Mucosa of stomach (tissue), 1 donor: ENCODE measurements at regions not wholly inside any gene's neighbourhood (a gene's known extent, or its start where the extent isn't known, plus 50 kb on each side); places are given as distances from the start of the nearest gene placed in this dataset.

ENCODE experiments used
- H3K27me3 ChIP-seq: one replicate; pipeline ENCODE4 v1.7.0; 2013; ENCODE audit warnings: mild to moderate bottlenecking, low read length; ENCODE audit not compliant: control insufficient read depth, insufficient read depth
- H3K36me3 ChIP-seq: one replicate; pipeline ENCODE4 v1.7.0; 2013; ENCODE audit warnings: low read length; ENCODE audit not compliant: control insufficient read depth, insufficient read depth
- H3K4me1 ChIP-seq: one replicate; pipeline ENCODE4 v1.7.0; 2013; ENCODE audit warnings: mild to moderate bottlenecking, low read length; ENCODE audit not compliant: control insufficient read depth, insufficient read depth
- H3K4me3 ChIP-seq: one replicate; pipeline ENCODE4 v1.7.0; 2013; ENCODE audit warnings: low read length
- H3K9ac ChIP-seq: one replicate; pipeline ENCODE4 v1.7.0; 2013; ENCODE audit warnings: mild to moderate bottlenecking, low read length, moderate library complexity
- H3K9me3 ChIP-seq: one replicate; pipeline ENCODE4 v1.7.0; 2013; ENCODE audit warnings: mild to moderate bottlenecking, low read length, moderate library complexity; ENCODE audit not compliant: control insufficient read depth
- donor health status: Pancreatic carcinoma.

DNA sequence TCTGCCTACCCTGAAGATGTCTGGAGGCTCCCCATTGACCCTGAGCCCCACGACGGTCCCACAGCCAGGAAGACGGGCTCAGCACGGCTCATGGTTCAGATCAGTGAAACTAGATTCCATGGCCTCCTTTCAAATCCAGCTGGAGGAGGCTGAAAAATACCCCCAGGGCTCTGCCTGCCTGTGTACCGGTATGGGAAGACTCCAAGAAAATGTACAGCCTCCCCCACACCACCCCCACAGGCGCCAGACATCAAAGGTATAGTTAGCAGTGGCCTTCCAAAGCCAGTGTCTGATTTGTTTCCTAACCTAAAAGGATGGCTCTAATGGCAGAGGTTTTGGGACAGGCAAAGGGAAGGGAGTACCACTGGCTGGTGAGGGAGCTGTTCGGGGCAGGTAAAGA is 86.2 kb upstream of the SNAP25 start:
- Histone ChIP-seq H3K9ac (no peak overlapping the region), H3K9me3 (no peaks in the 10 kb centered on the region), H3K36me3 (no peaks in the 10 kb centered on the region), H3K27me3 (no peaks in the 10 kb centered on the region), H3K4me3 (no peak overlapping the region), H3K4me1 (peaks cover 7% of the 10 kb centered on the region)

DNA sequence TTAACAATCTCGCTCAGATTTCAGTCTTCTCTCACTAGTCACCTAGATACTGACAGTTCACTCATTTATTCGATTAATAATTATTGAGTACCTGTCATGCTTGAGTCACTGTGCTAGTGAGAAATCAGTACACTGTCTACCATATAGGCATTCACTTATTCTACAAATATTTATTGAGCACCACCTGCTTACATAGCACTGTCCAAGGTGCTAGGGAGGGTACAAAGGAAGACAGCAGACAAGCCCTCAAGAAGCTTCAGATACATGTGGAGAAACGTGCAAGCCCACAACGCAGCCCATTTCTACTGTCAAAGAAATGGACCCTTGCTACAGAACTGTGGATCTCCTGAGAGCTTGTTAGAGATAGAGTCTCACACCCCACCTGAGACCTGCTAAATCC is 85.1 kb upstream of the SNAP25 start:
- H3K9me3 ChIP-seq = no peaks in the 10 kb centered on the region
- no peaks in the 10 kb centered on the region for H3K27me3 ChIP-seq
- H3K36me3 ChIP-seq = no peaks in the 10 kb centered on the region
- H3K4me3 ChIP-seq = no peak overlapping the region
- H3K4me1 ChIP-seq = peaks cover 7% of the 10 kb centered on the region
- no peak overlapping the region for H3K9ac ChIP-seq

DNA sequence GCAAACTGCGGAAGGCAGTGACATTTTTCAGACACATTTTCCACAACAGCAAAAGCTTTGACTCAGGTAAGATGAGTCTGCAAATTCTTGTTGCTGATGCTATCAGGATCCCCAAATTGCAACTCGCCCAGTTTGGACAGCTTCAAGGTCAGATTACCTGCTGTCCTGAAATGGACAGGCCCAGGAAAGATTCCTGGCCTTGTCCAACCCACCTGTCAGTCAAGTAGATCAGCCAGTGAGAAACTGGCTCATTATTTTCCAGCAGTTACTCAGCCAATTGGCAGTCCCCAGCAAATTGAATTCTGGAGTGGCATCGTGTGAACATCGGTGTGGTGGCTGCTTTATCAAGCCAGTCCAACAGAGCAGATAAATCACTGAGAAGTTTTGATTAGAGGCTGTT is 84.5 kb upstream of the SNAP25 start:
- H3K36me3 ChIP-seq = no peaks in the 10 kb centered on the region
- H3K9ac ChIP-seq = no peak overlapping the region
- H3K4me3 ChIP-seq = no peak overlapping the region
- no peaks in the 10 kb centered on the region for H3K9me3 ChIP-seq
- H3K4me1 ChIP-seq = peaks cover 7% of the 10 kb centered on the region
- H3K27me3 ChIP-seq = no peaks in the 10 kb centered on the region

DNA sequence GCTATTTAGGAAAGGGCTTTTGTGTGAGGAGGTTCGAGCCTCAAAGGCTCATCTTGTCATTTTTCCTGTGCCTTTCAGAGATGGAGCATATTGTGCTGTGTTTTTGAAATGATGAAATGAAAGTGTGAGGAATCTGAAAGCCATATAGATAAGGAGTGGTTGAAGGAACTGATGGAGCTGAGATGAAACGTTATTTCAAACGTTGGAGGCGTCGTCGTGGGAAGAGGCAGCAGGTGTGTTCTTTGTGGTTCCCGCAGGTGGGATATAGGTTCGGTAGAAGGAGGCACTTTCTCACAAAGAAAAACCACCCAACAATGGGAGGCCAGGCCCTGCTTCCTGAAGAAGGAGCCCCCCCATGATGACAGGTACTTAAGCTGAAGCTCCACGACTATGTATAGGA is 83.2 kb upstream of the SNAP25 start:
- H3K27me3 ChIP-seq = no peaks in the 10 kb centered on the region
- no peak overlapping the region for H3K9ac ChIP-seq
- no peaks in the 10 kb centered on the region for H3K36me3 ChIP-seq
- no peak overlapping the region for H3K4me3 ChIP-seq
- H3K9me3 ChIP-seq = no peaks in the 10 kb centered on the region
- peaks cover 7% of the 10 kb centered on the region for H3K4me1 ChIP-seq

DNA sequence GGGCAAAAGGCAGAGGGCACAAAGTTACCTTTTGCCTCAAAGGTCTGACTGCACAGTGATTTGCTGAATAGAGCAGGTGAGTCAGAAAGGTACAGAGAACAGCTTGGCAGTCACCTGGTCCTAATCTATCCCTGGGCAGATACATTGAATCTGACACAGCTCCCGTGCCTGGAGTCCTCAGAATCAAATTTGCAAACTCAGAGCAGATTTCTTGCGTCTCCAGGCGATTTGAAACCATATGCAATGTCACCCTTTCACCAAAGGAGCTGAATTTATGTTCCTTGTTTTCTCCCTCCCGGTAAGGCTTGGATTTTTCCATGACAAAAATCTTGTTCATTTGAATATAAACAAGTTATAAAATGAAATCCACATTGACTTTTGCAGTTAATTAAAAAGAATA is 81.6 kb upstream of the SNAP25 start:
- Histone ChIP-seq H3K9me3 (no peaks in the 10 kb centered on the region), H3K4me1 (no peaks in the 10 kb centered on the region), H3K36me3 (no peaks in the 10 kb centered on the region), H3K9ac (no peak overlapping the region), H3K27me3 (no peaks in the 10 kb centered on the region), H3K4me3 (no peak overlapping the region)

DNA sequence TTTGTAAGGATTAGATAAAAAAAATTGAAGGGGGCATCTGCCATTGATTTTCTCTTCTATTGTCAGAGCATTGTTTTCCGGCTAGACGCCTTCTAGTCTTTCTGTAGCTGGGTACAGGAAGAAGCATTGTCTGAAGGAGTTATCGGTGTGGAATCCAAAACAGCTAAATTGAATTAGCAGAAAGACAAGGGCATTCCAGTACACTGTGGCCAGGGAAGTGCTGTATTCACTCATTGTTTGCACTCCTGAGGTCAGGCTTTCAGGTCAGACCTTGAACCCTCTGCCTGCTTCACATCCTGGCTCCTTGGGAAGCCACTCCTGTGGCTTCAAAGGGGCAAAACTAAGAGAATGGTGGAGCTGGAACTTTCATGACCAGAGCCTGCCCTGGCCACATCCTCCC is 81.1 kb upstream of the SNAP25 start:
- Histone ChIP-seq H3K9me3 (no peaks in the 10 kb centered on the region), H3K36me3 (no peaks in the 10 kb centered on the region), H3K4me3 (no peak overlapping the region), H3K9ac (no peak overlapping the region), H3K4me1 (no peaks in the 10 kb centered on the region), H3K27me3 (no peaks in the 10 kb centered on the region)

DNA sequence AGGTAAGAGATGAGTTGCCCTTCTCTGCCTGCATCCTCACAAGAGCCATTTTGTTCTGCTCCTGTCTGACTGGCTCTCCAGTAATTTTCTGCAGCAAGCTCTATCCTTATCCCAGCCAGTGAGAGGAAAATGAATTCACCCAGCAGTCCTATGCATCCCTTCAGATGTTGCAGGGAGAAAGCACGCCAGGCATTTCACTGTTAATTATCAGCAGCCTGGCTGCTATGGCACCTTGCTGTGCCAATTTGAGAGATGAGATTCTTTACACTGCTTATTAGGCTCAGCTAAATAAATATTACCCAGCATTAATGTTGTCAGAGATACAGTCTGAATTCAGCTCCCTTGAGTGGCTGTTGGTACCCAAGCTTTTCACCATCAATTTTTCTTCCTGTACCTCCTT is 61.1 kb upstream of the SNAP25 start:
- H3K4me3 ChIP-seq = no peak overlapping the region
- H3K36me3 ChIP-seq = no peaks in the 10 kb centered on the region
- no peaks in the 10 kb centered on the region for H3K4me1 ChIP-seq
- no peaks in the 10 kb centered on the region for H3K27me3 ChIP-seq
- no peaks in the 10 kb centered on the region for H3K9me3 ChIP-seq
- no peak overlapping the region for H3K9ac ChIP-seq

DNA sequence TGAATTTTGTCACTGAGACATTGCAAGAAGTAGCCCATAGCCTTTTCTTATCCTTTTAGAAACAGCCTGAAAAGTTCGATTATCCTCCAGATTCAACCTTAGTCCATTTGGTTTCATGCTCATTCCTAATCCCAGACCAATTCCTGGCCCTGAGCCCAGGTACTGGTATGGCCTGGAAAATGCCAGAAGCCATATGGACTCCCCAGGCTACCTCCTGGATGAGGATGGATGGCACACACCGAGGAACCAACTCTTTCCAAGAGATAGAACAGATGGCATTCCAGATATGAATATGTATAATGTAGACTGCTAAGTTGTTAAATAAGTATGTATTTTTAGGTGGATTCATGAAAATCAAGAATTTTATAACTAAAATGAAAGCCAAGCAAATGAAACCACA is 51.6 kb upstream of the SNAP25 start:
- no peaks in the 10 kb centered on the region for H3K4me1 ChIP-seq
- H3K27me3 ChIP-seq = peaks cover 6% of the 10 kb centered on the region
- H3K36me3 ChIP-seq = no peaks in the 10 kb centered on the region
- no peak overlapping the region for H3K9ac ChIP-seq
- H3K4me3 ChIP-seq = no peak overlapping the region
- no peaks in the 10 kb centered on the region for H3K9me3 ChIP-seq

DNA sequence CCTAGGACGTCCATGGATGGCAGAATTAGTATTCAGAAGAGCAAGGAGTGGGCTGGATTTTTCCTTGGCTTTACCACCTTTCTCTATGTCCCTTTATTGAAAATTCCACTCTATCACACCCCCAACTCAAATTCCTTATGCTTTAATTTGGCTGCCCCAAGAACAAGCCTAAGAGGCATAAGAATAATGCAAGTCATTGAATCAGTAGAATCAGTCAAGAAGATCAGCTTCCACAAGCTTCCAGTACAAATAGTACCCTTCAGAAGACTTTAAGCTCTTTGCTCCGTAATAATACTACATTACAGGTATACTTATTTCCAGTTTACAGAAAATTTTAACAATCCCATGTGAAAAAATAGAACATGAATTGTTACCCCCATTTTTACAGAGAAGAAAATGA is 51.0 kb upstream of the SNAP25 start:
- no peaks in the 10 kb centered on the region for H3K9me3 ChIP-seq
- H3K4me3 ChIP-seq = no peak overlapping the region
- no peaks in the 10 kb centered on the region for H3K36me3 ChIP-seq
- peaks cover 3% of the 10 kb centered on the region for H3K4me1 ChIP-seq
- no peak overlapping the region for H3K9ac ChIP-seq
- H3K27me3 ChIP-seq = peaks cover 9% of the 10 kb centered on the region
